Suprapubic skin (tissue), 4 donors: ENCODE measurements at regions not wholly inside any gene's neighbourhood (a gene's known extent, or its start where the extent isn't known, plus 50 kb on each side); places are given as distances from the start of the nearest gene placed in this dataset.

ENCODE experiments used
- DNase-seq, 2 donors: peaks; one replicate each; pipeline ENCODE4 v3.0.0-alpha.2; 2019; ENCODE audit warnings: low spot score in 2 of 2
- H3K27ac ChIP-seq: fragments of 200-600 bp; sonication (generic); one replicate; pipeline ENCODE4 v1.5.1; 2019
- H3K27me3 ChIP-seq: fragments of 200-600 bp; sonication (generic); one replicate; pipeline ENCODE4 v1.5.1; 2019
- H3K36me3 ChIP-seq: fragments of 200-600 bp; sonication (generic); one replicate; pipeline ENCODE4 v1.5.1; 2019
- H3K4me1 ChIP-seq: fragments of 200-600 bp; sonication (generic); one replicate; pipeline ENCODE4 v1.5.1; 2019
- H3K4me3 ChIP-seq: fragments of 200-600 bp; sonication (generic); one replicate; pipeline ENCODE4 v1.5.1; 2019; ENCODE audit warnings: mild to moderate bottlenecking
- H3K9me3 ChIP-seq: fragments of 200-600 bp; sonication (generic); one replicate; pipeline ENCODE4 v1.5.1; 2019
- CTCF ChIP-seq, 2 donors: fragments of 200-600 bp in 1 of 2; fragments of 450-650 bp in 1 of 2; sonication (generic) in 1 of 2; IDR thresholded peaks; one replicate each; pipeline ENCODE4 v1.5.1; 2016 to 2019; ENCODE audit warnings: antibody characterized with exemption in 2 of 2, mild to moderate bottlenecking in 1 of 2, moderate library complexity in 1 of 2
- EP300 ChIP-seq: sonication (generic); formaldehyde crosslinking; IDR thresholded peaks from one replicate; pipeline ENCODE4 v1.6.1; 2017; ENCODE audit warnings: antibody characterized with exemption
- POLR2A ChIP-seq, 2 donors: fragments of 450-650 bp; IDR thresholded peaks; one replicate each; pipeline ENCODE4 v1.6.1; 2017; ENCODE audit warnings: antibody characterized with exemption in 2 of 2, mild to moderate bottlenecking in 2 of 2, moderate library complexity in 2 of 2
- POLR2AphosphoS5 ChIP-seq, 3 donors: sonication (generic); formaldehyde crosslinking; IDR thresholded peaks; one replicate each; pipeline ENCODE4 v1.6.1; 2017; ENCODE audit warnings: antibody characterized with exemption in 3 of 3
- WGBS: methylation state at CpG from one replicate; pipeline ENCODE4 v1.1.5; 2018; 5-methylcytosine and 5-hydroxymethylcytosine counted together

- DNase-seq = no peak
- TF ChIP-seq POLR2AphosphoS5 (IDR thresholded peaks at IDR 0.05) (no peak), CTCF (IDR thresholded peaks at IDR 0.05) (no peak), EP300 (no peak), POLR2A (IDR thresholded peaks at IDR 0.05) (no peak)
- no peaks in the 10 kb centered on the region for H3K27me3 ChIP-seq
- WGBS = 79% methylated on average over 30 of the region's 44 CpGs
- no peaks in the 10 kb centered on the region for H3K36me3 ChIP-seq
- H3K4me3 ChIP-seq = no peak overlapping the region
- H3K27ac ChIP-seq = no peak overlapping the region
- peaks cover 10% of the 10 kb centered on the region for H3K9me3 ChIP-seq
- no peaks in the 10 kb centered on the region for H3K4me1 ChIP-seq
These were observed 124.6 kb upstream of the ZNF479 start for GRCh38 chr7:57256637-57257375.

GRCh38 chr7:57274535-57275283 lies 142.5 kb upstream of the ZNF479 start:
- no peak for TF ChIP-seq EP300
- TF ChIP-seq CTCF (IDR thresholded peaks at IDR 0.05) = no peak
- no peaks in the 10 kb centered on the region for H3K27me3 ChIP-seq
- no peaks in the 10 kb centered on the region for H3K36me3 ChIP-seq
- no peak overlapping the region for H3K4me3 ChIP-seq
- no peaks in the 10 kb centered on the region for H3K4me1 ChIP-seq
- H3K27ac ChIP-seq = no peak overlapping the region
- peaks cover 49% of the 10 kb centered on the region for H3K9me3 ChIP-seq
- 46% methylated on average over 1 of the region's 1 CpG for WGBS
- DNase-seq = no peak

GRCh38 chr7:57300747-57301146 lies 149.2 kb upstream of the ZNF716 start:
- peaks cover 20% of the 10 kb centered on the region for H3K9me3 ChIP-seq
- no peaks in the 10 kb centered on the region for H3K36me3 ChIP-seq
- TF ChIP-seq POLR2A (IDR thresholded peaks at IDR 0.05) (no peak), EP300 (no peak), CTCF (IDR thresholded peaks at IDR 0.05) (no peak), POLR2AphosphoS5 (IDR thresholded peaks at IDR 0.05) (no peak)
- no peaks in the 10 kb centered on the region for H3K4me1 ChIP-seq
- no peak overlapping the region for H3K27ac ChIP-seq
- no peaks in the 10 kb centered on the region for H3K27me3 ChIP-seq
- H3K4me3 ChIP-seq = no peak overlapping the region
- DNase-seq = no peak
- 83% methylated on average over 4 of the region's 4 CpGs for WGBS

- Histone ChIP-seq H3K27ac (no peak overlapping the region), H3K27me3 (no peaks in the 10 kb centered on the region), H3K4me1 (no peaks in the 10 kb centered on the region), H3K4me3 (no peak overlapping the region), H3K9me3 (peaks cover 17% of the 10 kb centered on the region), H3K36me3 (no peaks in the 10 kb centered on the region)
- 59% methylated on average over 12 of the region's 17 CpGs for WGBS
- no peak for DNase-seq
- TF ChIP-seq POLR2AphosphoS5 (IDR thresholded peaks at IDR 0.05) (no peak), EP300 (no peak), CTCF (IDR thresholded peaks at IDR 0.05) (no peak), POLR2A (IDR thresholded peaks at IDR 0.05) (no peak)
These were observed 144.7 kb upstream of the ZNF716 start for GRCh38 chr7:57305192-57305748.
